GM19238 (cell line): ENCODE measurements at regions not wholly inside any gene's neighbourhood (a gene's known extent, or its start where the extent isn't known, plus 50 kb on each side); places are given as distances from the start of the nearest gene placed in this dataset.

Experiments used
- DNase-seq: peaks from one replicate; pipeline ENCODE4 v3.0.0; 2011; ENCODE audit warnings: low spot score; ENCODE audit not compliant: insufficient read length

- DNase-seq, result no peak
Observed at GRCh38 chr4:156710365-156711192, 261.0 kb downstream of the PDGFC start.

GRCh38 chr4:156705311-156705710, 266.3 kb downstream of the PDGFC start:
- DNase-seq, result no peak

GRCh38 chr4:156695163-156695562, 276.4 kb downstream of the PDGFC start:
- DNase-seq, result no peak

GRCh38 chr4:156694413-156694812, 277.2 kb downstream of the PDGFC start:
- DNase-seq, result no peak

- no peak for DNase-seq
Observed at GRCh38 chr4:156693557-156693956, 278.0 kb downstream of the PDGFC start.

DNA sequence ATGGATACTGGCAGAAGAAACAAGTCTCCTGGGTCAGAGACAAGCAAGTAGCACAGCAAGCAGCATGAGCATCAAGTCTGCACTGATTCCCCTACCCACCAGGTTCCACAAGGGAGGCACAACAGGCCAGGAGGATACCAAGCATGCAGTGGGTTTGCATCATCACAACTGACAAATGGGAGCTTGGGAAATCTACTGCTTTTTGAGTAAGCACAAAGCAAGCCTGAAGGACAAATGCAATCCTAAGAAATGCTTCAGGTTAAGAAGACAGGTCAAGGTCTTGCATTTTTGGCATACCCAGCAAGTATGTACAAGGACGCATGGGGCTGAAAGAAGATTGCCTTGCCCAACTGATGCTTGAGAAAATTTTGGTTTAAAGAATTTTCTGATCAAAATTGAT, 279.6 kb downstream of the PDGFC start:
- DNase-seq, result no peak

DNA sequence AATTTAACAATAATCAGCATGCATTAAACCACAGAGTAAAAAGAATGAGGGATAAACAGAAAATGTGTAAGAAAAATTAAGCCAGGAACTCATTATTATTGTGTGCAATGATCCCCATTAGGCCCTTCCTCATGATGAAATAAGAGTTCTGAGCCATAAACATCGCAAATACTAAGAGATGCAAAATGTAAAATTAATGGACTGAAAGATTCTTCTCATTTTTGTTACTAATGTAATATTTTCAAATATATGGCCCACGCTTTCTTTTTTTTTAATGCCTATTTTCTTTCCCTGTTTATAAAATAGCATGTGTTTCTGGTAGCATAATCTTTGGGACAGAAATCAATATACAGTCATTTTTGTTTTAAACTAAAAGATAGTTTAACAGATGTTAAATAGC, 281.0 kb downstream of the PDGFC start:
- no peak for DNase-seq

DNA sequence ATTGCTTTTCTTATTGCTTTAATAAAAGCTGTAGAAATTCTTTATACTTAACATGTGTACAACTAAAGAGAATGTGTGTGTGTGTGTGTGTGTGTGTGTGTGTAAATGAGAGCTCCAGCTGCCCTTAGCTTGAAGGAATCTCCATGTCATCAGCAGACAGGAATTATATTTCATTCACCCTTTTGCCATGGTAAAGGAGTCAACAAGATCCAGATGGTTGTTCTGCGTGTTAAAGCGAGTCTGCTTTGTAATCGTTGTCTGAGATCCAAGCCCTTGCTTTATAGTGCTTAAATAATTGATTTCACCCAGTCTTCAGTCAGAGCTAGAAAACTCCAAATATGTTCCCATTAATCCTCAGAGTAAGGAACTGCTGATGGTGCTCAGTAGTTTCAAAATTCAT, 285.5 kb downstream of the PDGFC start:
- DNase-seq, result no peak

DNA sequence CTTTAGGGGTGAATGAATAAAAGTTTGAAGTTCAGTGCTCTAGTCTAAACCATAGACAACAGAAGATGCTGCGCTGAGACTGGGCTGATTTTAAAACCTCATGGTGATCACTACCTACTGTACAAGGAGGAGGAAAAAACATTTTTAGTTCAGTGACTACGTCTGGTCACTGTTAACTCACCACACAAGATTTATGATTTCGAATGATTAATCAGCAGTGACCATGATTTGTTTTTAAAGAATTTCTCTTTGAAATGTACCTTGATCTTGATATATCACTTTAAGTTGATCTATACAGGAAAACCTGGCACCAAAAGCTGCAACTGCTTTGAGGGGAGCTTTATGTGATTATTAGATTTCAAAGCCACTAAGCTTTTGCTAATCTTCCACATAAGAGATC, 286.3 kb downstream of the PDGFC start:
- no peak for DNase-seq

- no peak for DNase-seq
Observed at GRCh38 chr4:156677656-156678055, 293.9 kb downstream of the PDGFC start.

GRCh38 chr4:156677131-156677531, 294.5 kb downstream of the PDGFC start:
- no peak for DNase-seq

- DNase-seq, result no peak
Observed at GRCh38 chr4:156676116-156676851, 295.3 kb downstream of the PDGFC start.

DNA sequence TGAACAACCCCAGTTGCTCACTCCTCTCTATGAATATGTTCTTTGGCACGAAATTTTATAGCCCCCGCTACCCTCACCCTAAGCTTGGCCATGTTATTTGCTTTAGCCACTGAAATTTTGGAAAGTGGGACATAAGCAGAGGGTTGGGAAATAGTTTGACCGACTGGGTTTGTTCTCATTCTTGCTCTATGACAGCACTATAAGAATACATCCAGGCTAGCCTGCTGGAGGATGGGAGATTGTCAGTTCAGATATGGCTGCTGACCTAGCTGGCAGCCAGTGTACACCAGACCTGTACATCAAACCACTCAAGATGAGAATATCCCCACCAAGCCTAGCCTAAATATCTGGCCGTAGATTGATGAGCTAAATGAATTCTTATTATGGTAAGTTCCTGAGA, 298.1 kb downstream of the PDGFC start:
- DNase-seq, result no peak

DNA sequence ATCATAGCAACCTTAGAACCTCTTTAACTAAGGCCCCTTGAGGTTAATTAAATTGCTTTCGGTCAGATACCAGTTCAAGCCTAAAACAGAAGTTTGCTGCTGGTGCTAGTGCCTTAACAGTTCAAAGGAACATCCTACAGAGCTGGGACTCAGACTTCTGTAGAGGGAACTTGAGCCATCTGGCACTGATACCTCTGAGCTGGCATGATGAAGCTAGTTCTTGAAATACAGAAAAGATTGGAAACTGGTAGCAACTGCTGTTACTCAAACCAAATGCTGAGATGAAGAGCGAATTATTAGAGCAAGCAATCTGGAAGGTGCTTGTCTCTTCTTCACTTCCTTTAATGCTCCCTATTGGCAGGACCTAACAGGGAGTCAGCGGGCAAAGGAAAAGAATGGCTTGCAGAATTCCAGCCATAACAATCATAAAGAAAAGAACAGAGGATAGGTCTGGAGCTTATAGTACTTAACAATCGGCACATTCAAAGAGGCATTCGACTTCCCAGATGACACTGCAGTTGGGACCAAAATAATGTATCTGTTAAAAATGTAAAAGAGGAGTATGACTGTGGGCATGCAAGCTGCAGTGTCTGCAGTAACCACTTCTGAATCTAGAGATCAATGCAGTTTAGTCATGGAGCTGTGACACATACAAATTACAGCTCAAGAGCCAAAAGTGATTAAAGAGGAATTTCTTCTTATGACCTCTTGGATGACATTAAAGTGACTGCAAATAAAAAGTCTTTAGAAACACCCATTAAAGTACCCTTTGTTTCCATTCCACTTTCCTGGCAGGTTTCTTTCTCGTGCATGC, 298.9 kb downstream of the PDGFC start:
- no peak for DNase-seq

GRCh38 chr4:156665780-156666366, 305.7 kb downstream of the PDGFC start:
- no peak for DNase-seq

DNA sequence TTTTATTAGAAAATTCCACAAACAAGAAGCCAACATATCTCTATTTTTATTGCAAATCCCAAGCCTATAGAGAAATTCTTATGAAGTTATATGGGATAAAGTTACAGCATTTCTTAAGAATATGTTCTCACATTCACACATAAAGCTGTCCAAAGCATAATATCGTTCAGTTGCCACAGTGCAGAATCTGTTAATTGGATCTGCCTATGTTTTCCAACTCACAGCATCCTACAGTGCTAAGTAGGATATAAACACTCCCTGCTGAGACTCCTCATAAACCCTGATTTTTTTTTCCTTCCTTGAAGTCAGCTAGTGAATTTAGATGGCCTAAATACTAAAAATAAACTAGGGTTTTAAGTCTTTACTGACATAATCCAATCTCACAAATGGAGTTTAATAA, 307.9 kb downstream of the PDGFC start:
- no peak for DNase-seq

- no peak for DNase-seq
Observed at GRCh38 chr4:156662921-156663320, 308.7 kb downstream of the PDGFC start.

DNA sequence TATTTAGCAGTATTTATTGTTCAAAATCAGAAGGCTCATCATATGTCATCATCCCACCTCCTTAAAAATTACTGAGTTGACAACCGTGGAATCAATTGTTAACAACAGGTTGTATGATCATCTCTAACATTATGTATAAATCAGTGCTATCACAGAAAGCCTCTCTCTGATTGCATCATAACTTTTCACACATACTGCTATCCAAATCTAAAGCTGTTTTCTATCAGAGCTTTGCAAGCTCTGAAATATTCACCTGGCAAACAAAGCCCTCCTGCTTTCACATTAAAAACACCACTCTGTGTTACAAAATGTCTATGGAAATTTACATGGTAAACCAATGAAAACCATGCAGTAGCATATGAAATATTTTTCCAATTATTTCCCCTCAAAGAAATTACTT, 310.0 kb downstream of the PDGFC start:
- no peak for DNase-seq

- no peak for DNase-seq
Observed at GRCh38 chr4:156660465-156660864, 311.1 kb downstream of the PDGFC start.

- no peak for DNase-seq
Observed at GRCh38 chr4:156659983-156660382, 311.6 kb downstream of the PDGFC start.

GRCh38 chr4:156659570-156659969, 312.0 kb downstream of the PDGFC start:
- no peak for DNase-seq

GRCh38 chr4:156656896-156657295, 314.7 kb downstream of the PDGFC start:
- no peak for DNase-seq
